ENCODE measurements at regions not wholly inside any gene's neighbourhood (a gene's known extent, or its start where the extent isn't known, plus 50 kb on each side); places are given as distances from the start of the nearest gene placed in this dataset.

- no peak for DNase-seq (ENCODE audit: low read depth in 4 of 4, low spot score in 1 of 4)
These were observed 413.3 kb upstream of the TRIB2 start for GRCh38 chr2:12303181-12304030.

- no peak for DNase-seq (ENCODE audit: low read depth in 4 of 4, low spot score in 1 of 4)
These were observed 412.1 kb upstream of the TRIB2 start for GRCh38 chr2:12304564-12305171.

GRCh38 chr2:12305931-12306330 is 410.8 kb upstream of the TRIB2 start:
- DNase-seq (ENCODE audit: low read depth in 4 of 4, low spot score in 1 of 4): no peak

DNA sequence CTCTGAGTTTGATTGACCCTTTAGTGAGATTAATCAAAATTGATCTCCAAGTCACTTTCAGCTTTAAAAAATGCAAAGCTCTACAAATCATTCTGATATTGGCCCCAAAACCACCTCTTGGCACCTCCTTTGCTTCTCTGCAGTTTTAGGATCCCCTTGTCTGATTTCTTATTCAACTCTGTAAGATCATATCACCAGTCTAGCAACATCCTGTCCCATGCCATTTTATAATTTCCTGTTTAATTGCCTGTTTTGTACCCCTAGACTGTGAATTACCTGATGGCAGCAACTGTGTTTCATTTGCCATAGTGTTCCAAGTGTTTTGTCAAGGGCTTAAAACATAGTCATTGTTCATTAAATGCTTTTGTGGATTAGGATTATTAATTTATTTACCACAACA is 406.3 kb upstream of the TRIB2 start:
- no peak for DNase-seq (ENCODE audit: low read depth in 4 of 4, low spot score in 1 of 4)

GRCh38 chr2:12313445-12314126 is 403.1 kb upstream of the TRIB2 start:
- no peak for DNase-seq (ENCODE audit: low read depth in 4 of 4, low spot score in 1 of 4)

GRCh38 chr2:12314127-12314760 is 402.5 kb upstream of the TRIB2 start:
- DNase-seq (ENCODE audit: low read depth in 4 of 4, low spot score in 1 of 4): no peak

GRCh38 chr2:12315224-12315623 is 401.5 kb upstream of the TRIB2 start:
- DNase-seq (ENCODE audit: low read depth in 4 of 4, low spot score in 1 of 4): no peak

GRCh38 chr2:12316476-12316875 is 400.3 kb upstream of the TRIB2 start:
- no peak for DNase-seq (ENCODE audit: low read depth in 4 of 4, low spot score in 1 of 4)

DNA sequence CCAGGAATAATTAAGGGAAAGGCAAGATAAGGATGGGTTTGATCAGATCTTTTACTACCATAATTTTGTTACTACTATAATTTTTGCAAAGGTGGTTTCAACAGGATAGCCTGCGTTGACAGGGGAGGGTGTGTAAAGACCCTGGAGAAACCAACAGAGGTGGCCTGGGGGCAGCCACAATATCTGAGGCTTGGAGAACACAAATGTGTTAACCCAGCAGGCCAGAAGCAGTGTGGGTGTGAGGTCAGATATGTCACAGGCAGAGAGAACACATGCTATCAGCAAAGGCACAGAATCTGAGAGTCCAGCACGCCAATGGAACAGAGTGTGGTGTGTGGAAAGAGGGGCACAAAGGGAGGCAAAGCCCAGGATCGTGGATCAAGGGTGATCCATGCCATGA is 399.4 kb upstream of the TRIB2 start:
- no peak for DNase-seq (ENCODE audit: low read depth in 4 of 4, low spot score in 1 of 4)

DNA sequence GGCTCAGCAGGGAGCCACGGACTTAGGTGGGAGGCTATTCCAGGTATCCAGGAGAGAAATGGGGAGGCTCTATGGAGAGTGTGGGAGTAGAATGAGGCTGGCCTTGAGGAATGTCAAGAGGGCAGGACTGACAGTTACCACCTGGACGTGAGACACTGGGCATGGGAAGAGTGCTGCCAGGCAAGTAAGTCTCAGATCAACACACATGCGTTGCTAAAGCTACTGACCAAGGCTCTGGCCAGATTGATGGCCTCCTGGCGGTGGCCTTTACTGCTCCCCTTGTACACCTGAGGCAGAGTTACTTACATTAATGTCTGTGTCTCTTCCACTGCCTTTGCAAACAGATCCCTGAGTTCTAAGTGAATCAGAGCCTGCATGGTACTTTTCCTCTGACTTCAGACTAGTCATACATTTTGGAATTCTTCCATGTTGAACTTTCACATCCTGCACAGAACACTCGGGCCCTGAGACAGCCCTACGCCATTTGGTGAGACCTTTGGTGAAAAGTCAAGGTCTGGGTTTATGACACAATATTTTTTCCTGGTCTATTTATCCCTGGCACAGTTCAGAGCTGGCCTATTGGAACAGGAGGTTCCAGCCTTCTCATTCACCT is 398.8 kb upstream of the TRIB2 start:
- DNase-seq (ENCODE audit: low read depth in 4 of 4, low spot score in 1 of 4): no peak

GRCh38 chr2:12318427-12319057 is 398.2 kb upstream of the TRIB2 start:
- no peak for DNase-seq (ENCODE audit: low read depth in 4 of 4, low spot score in 1 of 4)

DNA sequence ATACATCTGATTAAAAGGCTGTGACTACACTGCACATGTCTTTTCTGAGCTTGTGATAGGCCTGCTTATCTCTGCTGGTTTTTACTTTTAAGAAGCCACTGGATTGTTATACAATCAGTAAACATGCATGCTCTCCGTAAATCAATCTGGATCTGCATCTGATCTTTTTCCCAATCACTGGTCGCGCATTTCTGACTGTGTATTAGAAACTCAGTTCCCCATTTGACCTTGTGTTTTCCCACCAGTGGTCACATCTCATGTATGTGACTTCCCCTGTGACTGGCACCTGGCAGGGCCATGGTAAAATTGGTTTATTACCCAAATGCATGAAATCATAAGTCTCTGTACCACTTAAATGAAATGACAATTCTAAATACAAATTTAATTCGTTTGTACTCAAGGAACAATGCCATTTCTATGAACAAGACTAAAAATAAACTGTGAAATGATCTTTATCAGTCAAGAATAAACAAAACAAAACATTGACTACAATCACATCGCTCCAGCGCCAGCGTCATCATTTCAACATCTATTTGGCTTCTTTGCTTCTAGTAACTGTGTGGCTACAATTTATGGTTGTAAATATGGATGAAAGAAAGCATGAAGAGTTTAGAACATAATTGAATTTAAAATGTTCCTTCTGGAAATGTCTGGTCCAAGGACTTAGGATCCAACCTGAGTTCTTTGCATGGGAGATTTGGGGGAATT is 396.6 kb upstream of the TRIB2 start:
- DNase-seq (ENCODE audit: low read depth in 4 of 4, low spot score in 1 of 4): no peak

GRCh38 chr2:12320991-12321641 is 395.6 kb upstream of the TRIB2 start:
- DNase-seq (ENCODE audit: low read depth in 4 of 4, low spot score in 1 of 4): no peak

DNA sequence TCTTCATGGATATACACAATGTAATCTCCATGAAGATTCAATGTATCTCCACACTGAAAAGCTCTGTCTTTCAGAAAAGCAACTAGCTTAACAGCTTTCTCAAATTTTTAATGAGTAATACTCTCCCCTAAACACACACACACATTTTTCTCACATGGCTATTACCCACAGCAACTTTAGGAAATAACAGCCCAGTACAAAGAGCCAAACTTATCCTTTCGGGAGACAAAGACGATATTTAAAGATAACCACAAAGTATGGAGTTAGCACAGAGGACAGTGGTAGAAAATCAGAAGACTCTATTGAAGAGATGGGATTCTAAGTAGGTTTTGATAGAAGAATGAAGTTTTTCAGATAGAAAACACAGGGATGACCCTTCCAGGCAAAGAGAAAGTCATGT is 394.9 kb upstream of the TRIB2 start:
- no peak for DNase-seq (ENCODE audit: low read depth in 4 of 4, low spot score in 1 of 4)

- no peak for DNase-seq (ENCODE audit: low read depth in 4 of 4, low spot score in 1 of 4)
These were observed 390.9 kb upstream of the TRIB2 start for GRCh38 chr2:12325806-12326205.

DNA sequence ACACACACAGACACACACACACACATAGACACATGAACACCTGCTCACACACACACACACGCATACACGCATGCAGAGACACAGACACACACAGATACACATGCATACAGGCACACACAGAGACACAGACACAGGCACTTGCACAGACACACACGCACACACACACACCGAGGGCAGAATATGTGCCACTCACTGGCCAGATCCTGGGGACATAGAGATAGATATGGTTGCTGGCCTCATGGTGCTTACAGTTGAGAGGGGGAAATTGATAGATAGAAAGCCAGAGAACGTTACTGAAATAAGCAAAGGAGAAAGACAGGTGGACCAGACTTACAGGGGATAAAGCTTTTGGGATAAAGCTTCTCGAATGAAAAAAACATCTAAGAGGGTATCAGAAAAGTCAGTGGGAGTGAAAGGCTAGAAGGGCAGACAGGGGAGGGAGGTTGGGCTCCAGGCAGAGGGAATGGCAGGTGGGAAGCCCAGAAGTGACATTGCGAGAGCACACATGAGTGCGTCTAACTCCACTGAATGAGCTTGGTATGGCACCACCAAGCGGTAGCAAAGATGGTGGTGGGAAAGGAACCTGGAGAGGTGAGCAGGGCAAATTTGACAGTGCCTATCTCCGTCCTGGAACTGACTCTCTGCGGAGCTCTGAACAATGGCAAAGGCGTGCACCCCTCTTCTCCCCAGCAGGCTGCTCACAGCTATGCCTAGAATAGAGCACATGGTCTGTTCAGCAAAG is 390.1 kb upstream of the TRIB2 start:
- no peak for DNase-seq (ENCODE audit: low read depth in 4 of 4, low spot score in 1 of 4)

GRCh38 chr2:12330916-12331315 is 385.8 kb upstream of the TRIB2 start:
- no peak for DNase-seq (ENCODE audit: low read depth in 4 of 4, low spot score in 1 of 4)

DNA sequence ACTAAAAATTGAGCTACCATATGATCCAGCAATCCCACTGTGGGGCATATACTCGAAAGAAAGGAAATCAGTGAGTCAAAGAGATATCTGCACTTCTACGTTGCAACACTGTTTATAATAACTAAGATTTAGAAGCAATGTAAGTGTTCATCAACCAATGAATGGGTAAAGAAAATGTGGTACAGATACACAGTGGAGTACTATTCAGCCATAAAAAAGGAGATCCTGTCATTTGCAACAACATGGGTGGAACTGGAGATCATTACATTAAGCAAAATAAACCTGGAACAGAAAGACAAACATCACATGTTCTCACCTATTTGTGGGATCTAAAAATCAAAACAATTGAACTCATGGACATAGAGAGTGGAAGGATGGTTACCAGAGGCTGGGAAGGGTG is 385.0 kb upstream of the TRIB2 start:
- no peak for DNase-seq (ENCODE audit: low read depth in 4 of 4, low spot score in 1 of 4)

- no peak for DNase-seq (ENCODE audit: low read depth in 4 of 4, low spot score in 1 of 4)
These were observed 383.4 kb upstream of the TRIB2 start for GRCh38 chr2:12333293-12333692.

All from stimulated activated CD4-positive, alpha-beta T cell treated with anti-CD3 and anti-CD28 coated beads, Interleukin-1b, Interleukin-23, amount 100 ng/mL, for 24 hours (primary cell).